Neural crest cell (in vitro differentiated cells): ENCODE measurements at regions not wholly inside any gene's neighbourhood (a gene's known extent, or its start where the extent isn't known, plus 50 kb on each side); places are given as distances from the start of the nearest gene placed in this dataset.

Source experiments
- DNase-seq: peaks from one replicate; pipeline ENCODE4 v3.0.0; 2021; ENCODE audit warnings: low read depth, mixed read lengths, low spot score
- H3K27ac Mint-ChIP-seq: one replicate; pipeline ENCODE4 v1.8.0; 2021; ENCODE audit warnings: mild to moderate bottlenecking, mixed read lengths; ENCODE audit not compliant: unreplicated experiment
- H3K27me3 Mint-ChIP-seq: 2 replicates; pipeline ENCODE4 v1.8.0; 2021; ENCODE audit warnings: low read depth, mild to moderate bottlenecking, mixed read lengths
- H3K36me3 Mint-ChIP-seq: 2 replicates; pipeline ENCODE4 v1.8.0; 2021; ENCODE audit warnings: low read depth, mild to moderate bottlenecking, mixed read lengths
- H3K4me1 Mint-ChIP-seq: 2 replicates; pipeline ENCODE4 v1.8.0; 2021; ENCODE audit warnings: mixed read lengths
- H3K4me3 Mint-ChIP-seq: one replicate; pipeline ENCODE4 v1.8.0; 2021; ENCODE audit warnings: mild to moderate bottlenecking, mixed read lengths
- H3K9me3 Mint-ChIP-seq: 2 replicates; pipeline ENCODE4 v1.8.0; 2021; ENCODE audit warnings: mixed read lengths
- TF ChIP-seq, protein P1 (sequence below): fragments of 200-600 bp; sonication (generic); conservative IDR thresholded peaks from 2 replicates; pipeline ENCODE4 v1.5.0; 2021; ENCODE audit warnings: antibody characterized with exemption, mild to moderate bottlenecking

DNA sequence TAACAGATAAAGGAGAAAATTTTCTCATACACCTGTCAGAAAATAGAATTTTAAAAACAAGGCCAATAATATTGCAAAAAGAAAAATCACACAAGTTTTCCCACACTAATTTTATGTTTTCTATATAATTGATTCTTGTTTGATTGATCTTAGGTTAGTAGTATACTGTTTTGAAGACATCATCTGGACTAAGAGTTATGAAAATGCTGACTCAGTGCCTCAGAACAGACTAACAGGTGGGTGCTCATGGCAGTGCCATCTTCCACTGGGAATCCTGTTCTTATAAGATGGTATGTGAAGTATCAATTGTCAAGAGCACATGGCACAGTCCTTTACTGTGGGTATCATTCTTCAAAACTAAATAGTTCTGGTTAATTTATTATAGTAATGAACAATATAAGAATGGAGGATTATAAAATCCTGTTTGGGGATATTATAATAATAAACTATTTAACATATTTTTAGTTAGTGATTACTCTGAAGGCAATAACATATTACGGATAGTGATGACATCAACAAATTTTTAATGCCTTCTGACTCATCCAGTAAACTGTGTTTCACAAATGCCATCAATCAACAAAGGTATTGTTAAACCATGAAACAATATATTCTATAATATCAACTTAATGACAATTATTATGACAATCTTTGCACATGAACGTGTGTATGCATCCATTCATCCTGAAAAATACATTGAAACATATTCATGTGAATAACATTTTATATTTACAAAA lies 384.6 kb upstream of the KHDRBS2 start:
- TF ChIP-seq, protein P1, sequence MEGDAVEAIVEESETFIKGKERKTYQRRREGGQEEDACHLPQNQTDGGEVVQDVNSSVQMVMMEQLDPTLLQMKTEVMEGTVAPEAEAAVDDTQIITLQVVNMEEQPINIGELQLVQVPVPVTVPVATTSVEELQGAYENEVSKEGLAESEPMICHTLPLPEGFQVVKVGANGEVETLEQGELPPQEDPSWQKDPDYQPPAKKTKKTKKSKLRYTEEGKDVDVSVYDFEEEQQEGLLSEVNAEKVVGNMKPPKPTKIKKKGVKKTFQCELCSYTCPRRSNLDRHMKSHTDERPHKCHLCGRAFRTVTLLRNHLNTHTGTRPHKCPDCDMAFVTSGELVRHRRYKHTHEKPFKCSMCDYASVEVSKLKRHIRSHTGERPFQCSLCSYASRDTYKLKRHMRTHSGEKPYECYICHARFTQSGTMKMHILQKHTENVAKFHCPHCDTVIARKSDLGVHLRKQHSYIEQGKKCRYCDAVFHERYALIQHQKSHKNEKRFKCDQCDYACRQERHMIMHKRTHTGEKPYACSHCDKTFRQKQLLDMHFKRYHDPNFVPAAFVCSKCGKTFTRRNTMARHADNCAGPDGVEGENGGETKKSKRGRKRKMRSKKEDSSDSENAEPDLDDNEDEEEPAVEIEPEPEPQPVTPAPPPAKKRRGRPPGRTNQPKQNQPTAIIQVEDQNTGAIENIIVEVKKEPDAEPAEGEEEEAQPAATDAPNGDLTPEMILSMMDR, result no peak
- no peak overlapping the region for H3K27ac Mint-ChIP-seq
- no peaks in the 10 kb centered on the region for H3K27me3 Mint-ChIP-seq
- no peak for DNase-seq
- peaks cover 4% of the 10 kb centered on the region for H3K9me3 Mint-ChIP-seq
- no peak overlapping the region for H3K4me3 Mint-ChIP-seq
- no peaks in the 10 kb centered on the region for H3K36me3 Mint-ChIP-seq
- no peaks in the 10 kb centered on the region for H3K4me1 Mint-ChIP-seq

DNA sequence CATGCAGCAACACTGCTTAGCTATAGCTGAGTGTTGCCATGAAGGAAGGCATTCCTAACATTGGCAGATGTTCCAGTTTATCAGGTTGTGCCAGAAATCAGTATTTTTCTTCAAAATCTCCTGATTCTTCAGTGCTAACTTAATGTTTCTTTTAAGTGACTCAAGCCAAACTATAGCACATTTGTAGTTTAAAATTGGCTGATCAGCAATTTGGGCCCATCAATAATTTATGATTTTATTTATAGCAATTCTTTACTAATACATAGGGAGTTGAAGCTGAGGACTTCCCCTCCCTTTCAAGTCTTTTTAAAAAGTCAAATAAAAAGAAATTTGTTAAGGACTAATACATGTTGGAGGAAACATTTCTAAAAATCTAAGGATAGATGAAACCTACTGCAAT lies 383.8 kb upstream of the KHDRBS2 start:
- no peaks in the 10 kb centered on the region for H3K36me3 Mint-ChIP-seq
- DNase-seq, result no peak
- H3K4me3 Mint-ChIP-seq, result no peak overlapping the region
- H3K9me3 Mint-ChIP-seq, result peaks cover 4% of the 10 kb centered on the region
- no peaks in the 10 kb centered on the region for H3K4me1 Mint-ChIP-seq
- H3K27ac Mint-ChIP-seq, result no peak overlapping the region
- TF ChIP-seq, protein P1, result no peak
- H3K27me3 Mint-ChIP-seq, result no peaks in the 10 kb centered on the region

- no peaks in the 10 kb centered on the region for H3K4me1 Mint-ChIP-seq
- H3K9me3 Mint-ChIP-seq, result peaks cover 28% of the 10 kb centered on the region
- no peak for DNase-seq
- H3K27ac Mint-ChIP-seq, result no peak overlapping the region
- TF ChIP-seq, protein P1, result no peak
- peaks cover 16% of the 10 kb centered on the region for H3K36me3 Mint-ChIP-seq
- no peak overlapping the region for H3K4me3 Mint-ChIP-seq
- no peaks in the 10 kb centered on the region for H3K27me3 Mint-ChIP-seq
Observed at GRCh38 chr6:62652692-62653328, 366.8 kb upstream of the KHDRBS2 start.

DNA sequence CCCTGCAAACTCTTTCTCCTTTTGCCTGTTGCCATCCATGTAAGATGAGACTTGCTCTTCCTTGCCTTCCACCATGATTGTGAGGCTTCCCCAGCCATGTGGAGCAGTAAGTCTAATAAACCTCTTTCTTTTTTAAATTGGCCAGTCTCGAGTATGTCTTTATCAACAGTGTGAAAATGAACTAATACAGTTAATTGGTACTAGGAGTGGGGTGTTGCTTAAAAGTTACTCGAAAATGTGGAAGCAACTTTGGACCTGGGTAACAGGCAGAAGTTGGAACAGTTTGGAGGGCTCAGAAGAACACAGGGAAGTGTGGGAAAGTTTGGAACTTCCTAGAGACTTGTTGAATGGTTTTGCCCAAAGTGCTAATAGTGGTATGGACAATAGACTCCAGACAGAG lies 359.2 kb upstream of the KHDRBS2 start:
- H3K27ac Mint-ChIP-seq, result no peak overlapping the region
- TF ChIP-seq, protein P1, result no peak
- H3K4me1 Mint-ChIP-seq, result no peaks in the 10 kb centered on the region
- peaks cover 31% of the 10 kb centered on the region for H3K9me3 Mint-ChIP-seq
- H3K27me3 Mint-ChIP-seq, result no peaks in the 10 kb centered on the region
- H3K36me3 Mint-ChIP-seq, result peaks cover 15% of the 10 kb centered on the region
- H3K4me3 Mint-ChIP-seq, result no peak overlapping the region
- DNase-seq, result no peak

- peaks cover 18% of the 10 kb centered on the region for H3K9me3 Mint-ChIP-seq
- TF ChIP-seq, protein P1, result no peak
Observed at GRCh38 chr6:62640749-62641148, 354.7 kb upstream of the KHDRBS2 start.

More at GRCh38 chr6:62640749-62641148, 354.7 kb upstream of the KHDRBS2 start:
- Mint-ChIP-seq H3K27ac (no peak overlapping the region), H3K4me1 (no peaks in the 10 kb centered on the region), H3K36me3 (peaks cover 4% of the 10 kb centered on the region), H3K4me3 (no peak overlapping the region), H3K27me3 (no peaks in the 10 kb centered on the region)
- DNase-seq, result no peak
